Osteocyte (in vitro differentiated cells): ENCODE measurements at regions not wholly inside any gene's neighbourhood (a gene's known extent, or its start where the extent isn't known, plus 50 kb on each side); places are given as distances from the start of the nearest gene placed in this dataset.
"Not testable (repeated sequence)": the region's sequence is repeated elsewhere in the genome, so short reads cannot be mapped to it uniquely, and the experiment has no call there.

Experiments used
- DNase-seq: peaks from one replicate; pipeline ENCODE4 v3.0.0; 2021; ENCODE audit warnings: mixed read lengths; ENCODE audit not compliant: unreplicated experiment; ENCODE audit errors: extremely low spot score
- H3K27ac Mint-ChIP-seq: one replicate; pipeline ENCODE4 v1.8.0; 2021; ENCODE audit warnings: mild to moderate bottlenecking, mixed read lengths; ENCODE audit not compliant: unreplicated experiment
- H3K27me3 Mint-ChIP-seq: one replicate; pipeline ENCODE4 v1.8.0; 2021; ENCODE audit warnings: mixed read lengths; ENCODE audit not compliant: unreplicated experiment
- H3K36me3 Mint-ChIP-seq: one replicate; pipeline ENCODE4 v1.8.0; 2021; ENCODE audit warnings: mixed read lengths; ENCODE audit not compliant: unreplicated experiment
- H3K4me1 Mint-ChIP-seq: one replicate; pipeline ENCODE4 v1.8.0; 2021; ENCODE audit warnings: mixed read lengths; ENCODE audit not compliant: unreplicated experiment
- H3K4me3 Mint-ChIP-seq: one replicate; pipeline ENCODE4 v1.8.0; 2021; ENCODE audit warnings: mild to moderate bottlenecking, moderate library complexity, mixed read lengths; ENCODE audit not compliant: unreplicated experiment
- H3K9me3 Mint-ChIP-seq: one replicate; pipeline ENCODE4 v1.8.0; 2021; ENCODE audit warnings: mixed read lengths; ENCODE audit not compliant: unreplicated experiment
- TF ChIP-seq, protein P1 (sequence below): fragments of 200-600 bp; sonication (generic); IDR thresholded peaks from 2 replicates; pipeline ENCODE4 v1.5.0; 2021; ENCODE audit warnings: antibody characterized with exemption, mild to moderate bottlenecking, moderate library complexity

DNA sequence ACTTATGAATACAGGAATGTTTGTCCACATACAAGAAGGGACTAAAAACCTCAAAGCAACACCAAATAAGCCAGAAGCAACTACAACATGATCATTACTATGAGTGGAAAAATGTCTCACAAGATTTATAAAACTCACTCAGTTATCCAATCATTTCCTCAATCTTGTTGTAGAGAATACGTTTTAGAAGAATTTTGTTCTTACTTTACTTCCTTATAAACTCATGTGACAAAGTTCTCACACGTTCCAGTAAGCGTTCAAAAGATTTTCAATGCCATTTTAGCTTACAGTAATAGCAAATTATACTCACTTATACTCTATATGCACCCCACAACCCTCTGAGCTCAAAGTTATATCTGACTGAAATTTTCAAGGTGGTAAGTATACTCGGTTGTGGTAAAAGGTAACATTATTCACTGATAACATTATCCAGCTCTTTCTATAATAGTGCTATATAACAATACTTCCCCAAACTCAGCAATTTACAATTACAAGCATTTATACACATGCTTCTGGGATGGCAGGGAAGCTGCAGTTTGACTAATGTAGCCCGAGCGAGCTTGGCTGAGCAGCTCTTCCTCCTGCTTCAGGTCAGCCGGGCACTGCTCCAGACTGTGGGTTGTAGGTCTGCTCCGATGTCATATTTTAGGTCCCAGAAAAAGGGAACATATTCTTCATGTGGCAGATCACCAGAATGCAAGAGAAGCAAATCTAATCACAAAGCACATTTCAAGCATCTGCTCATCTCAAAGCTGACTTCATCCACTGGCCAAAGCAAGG is 226.3 kb downstream of the RCHY1 start:
- TF ChIP-seq, protein P1, sequence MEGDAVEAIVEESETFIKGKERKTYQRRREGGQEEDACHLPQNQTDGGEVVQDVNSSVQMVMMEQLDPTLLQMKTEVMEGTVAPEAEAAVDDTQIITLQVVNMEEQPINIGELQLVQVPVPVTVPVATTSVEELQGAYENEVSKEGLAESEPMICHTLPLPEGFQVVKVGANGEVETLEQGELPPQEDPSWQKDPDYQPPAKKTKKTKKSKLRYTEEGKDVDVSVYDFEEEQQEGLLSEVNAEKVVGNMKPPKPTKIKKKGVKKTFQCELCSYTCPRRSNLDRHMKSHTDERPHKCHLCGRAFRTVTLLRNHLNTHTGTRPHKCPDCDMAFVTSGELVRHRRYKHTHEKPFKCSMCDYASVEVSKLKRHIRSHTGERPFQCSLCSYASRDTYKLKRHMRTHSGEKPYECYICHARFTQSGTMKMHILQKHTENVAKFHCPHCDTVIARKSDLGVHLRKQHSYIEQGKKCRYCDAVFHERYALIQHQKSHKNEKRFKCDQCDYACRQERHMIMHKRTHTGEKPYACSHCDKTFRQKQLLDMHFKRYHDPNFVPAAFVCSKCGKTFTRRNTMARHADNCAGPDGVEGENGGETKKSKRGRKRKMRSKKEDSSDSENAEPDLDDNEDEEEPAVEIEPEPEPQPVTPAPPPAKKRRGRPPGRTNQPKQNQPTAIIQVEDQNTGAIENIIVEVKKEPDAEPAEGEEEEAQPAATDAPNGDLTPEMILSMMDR, result no peak
- no peak overlapping the region for H3K4me3 Mint-ChIP-seq

DNA sequence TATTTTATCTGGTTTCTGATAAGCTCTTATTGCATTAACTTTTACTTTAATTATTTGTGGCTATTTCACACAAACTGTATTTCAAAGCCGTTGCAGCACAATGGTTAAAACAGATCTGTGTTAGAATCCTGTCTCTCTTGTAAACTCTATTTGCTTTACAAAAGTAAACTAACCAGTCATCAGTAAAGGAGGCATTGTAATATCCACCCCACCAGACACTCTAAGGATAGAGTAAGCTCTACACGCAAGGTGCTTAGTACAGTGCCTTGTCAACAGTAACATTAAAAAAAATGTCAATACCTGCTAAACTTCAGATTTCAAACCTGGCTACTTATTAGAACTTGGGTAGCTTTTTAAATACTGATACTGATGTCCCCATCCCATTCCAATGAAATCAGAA is 228.4 kb downstream of the RCHY1 start:
- TF ChIP-seq, protein P1, result no peak
- no peak for DNase-seq
- no peaks in the 10 kb centered on the region for H3K9me3 Mint-ChIP-seq
- H3K27ac Mint-ChIP-seq, result no peak overlapping the region
- H3K4me3 Mint-ChIP-seq, result no peak overlapping the region
- no peaks in the 10 kb centered on the region for H3K4me1 Mint-ChIP-seq
- H3K36me3 Mint-ChIP-seq, result no peaks in the 10 kb centered on the region
- H3K27me3 Mint-ChIP-seq, result peaks cover 7% of the 10 kb centered on the region

More for the DNA sequence above, 226.3 kb downstream of the RCHY1 start:
- no peaks in the 10 kb centered on the region for H3K36me3 Mint-ChIP-seq
- H3K9me3 Mint-ChIP-seq, result no peaks in the 10 kb centered on the region
- no peaks in the 10 kb centered on the region for H3K4me1 Mint-ChIP-seq
- H3K27me3 Mint-ChIP-seq, result peaks cover 7% of the 10 kb centered on the region
- no peak for DNase-seq
- H3K27ac Mint-ChIP-seq, result no peak overlapping the region

DNA sequence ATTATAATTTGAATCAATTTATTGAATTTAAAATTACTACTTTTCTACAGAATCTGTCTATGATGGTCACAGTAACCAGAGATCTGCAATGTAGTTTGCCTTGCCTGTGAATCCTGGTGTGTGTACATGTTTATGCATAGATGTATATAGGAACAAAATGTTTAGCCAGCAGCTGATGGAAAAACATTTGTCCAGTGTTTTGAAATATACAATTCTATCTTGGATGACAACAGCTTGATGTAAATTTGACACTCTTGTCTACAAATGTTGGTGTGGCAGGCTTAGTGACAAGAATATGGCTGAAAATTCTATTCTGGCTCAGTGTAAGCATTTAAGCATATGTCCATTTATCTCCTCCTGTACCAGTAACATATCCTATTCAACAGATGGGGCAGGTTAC is 229.4 kb downstream of the RCHY1 start:
- Mint-ChIP-seq H3K27me3 (peaks cover 7% of the 10 kb centered on the region), H3K27ac (no peak overlapping the region), H3K4me3 (no peak overlapping the region), H3K9me3 (no peaks in the 10 kb centered on the region), H3K36me3 (no peaks in the 10 kb centered on the region), H3K4me1 (no peaks in the 10 kb centered on the region)
- DNase-seq, result no peak
- TF ChIP-seq, protein P1, result no peak

DNA sequence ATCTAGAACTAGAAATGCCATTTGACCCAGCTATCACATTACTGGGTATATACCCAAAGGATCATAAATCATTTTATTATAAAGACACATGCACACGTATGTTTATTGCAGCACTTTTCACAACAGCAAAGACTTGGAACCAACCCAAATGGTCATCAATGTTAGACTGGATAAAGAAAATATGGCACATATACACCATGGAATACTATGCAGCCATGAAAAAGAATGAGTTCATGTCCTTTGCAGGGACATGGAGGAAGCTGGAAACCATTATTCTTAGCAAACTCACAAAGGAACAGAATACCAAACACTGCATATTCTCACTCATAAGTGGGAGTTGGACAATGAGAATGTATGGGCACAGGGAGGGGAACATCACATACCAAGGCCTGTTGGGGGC is 233.7 kb downstream of the RCHY1 start:
- not testable (repeated sequence) for H3K4me1 Mint-ChIP-seq, H3K36me3 Mint-ChIP-seq, H3K27ac Mint-ChIP-seq, H3K9me3 Mint-ChIP-seq, H3K4me3 Mint-ChIP-seq, DNase-seq
- peaks cover 14% of the 10 kb centered on the region for H3K27me3 Mint-ChIP-seq

DNA sequence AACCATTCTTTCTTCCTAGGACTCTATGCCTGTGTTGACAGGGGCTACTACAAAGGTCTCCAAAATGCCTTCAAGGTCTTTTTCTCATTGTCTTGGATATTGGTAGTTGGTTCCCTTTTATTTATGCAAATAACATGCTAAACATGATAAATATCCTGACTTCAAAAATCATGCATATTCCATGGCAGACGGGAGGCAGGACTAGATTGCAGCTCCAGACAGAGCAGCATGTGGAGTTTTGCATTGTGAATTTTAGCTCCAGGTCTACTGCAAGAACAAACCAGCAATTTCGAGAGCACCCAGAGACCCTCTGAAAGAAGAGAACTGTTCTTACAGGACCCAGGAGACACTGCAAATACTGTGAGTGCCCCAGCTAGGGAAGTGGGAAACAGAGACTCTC is 254.9 kb downstream of the RCHY1 start:
- no peaks in the 10 kb centered on the region for H3K4me1 Mint-ChIP-seq
- DNase-seq, result no peak
- TF ChIP-seq, protein P1, result no peak
- no peak overlapping the region for H3K4me3 Mint-ChIP-seq
- H3K36me3 Mint-ChIP-seq, result no peaks in the 10 kb centered on the region
- peaks cover 7% of the 10 kb centered on the region for H3K27me3 Mint-ChIP-seq
- H3K9me3 Mint-ChIP-seq, result no peaks in the 10 kb centered on the region
- no peak overlapping the region for H3K27ac Mint-ChIP-seq
